ACHN (cell line): ENCODE measurements at regions not wholly inside any gene's neighbourhood (a gene's known extent, or its start where the extent isn't known, plus 50 kb on each side); places are given as distances from the start of the nearest gene placed in this dataset.
"Not testable (repeated sequence)": the region's sequence is repeated elsewhere in the genome, so short reads cannot be mapped to it uniquely, and the experiment has no call there.

ENCODE experiments used
- DNase-seq: peaks from one replicate; pipeline ENCODE4 v3.0.0-alpha.2; 2015
- in situ Hi-C: cut with HindIII; loops from 2 replicates; pipeline ENCODE4 v1.10.0; 2017; ENCODE audit warnings: low sequenced_read_pairs, low pct_ligation_motif_present, low pct_unique_long_range_greater_than_20kb

DNA sequence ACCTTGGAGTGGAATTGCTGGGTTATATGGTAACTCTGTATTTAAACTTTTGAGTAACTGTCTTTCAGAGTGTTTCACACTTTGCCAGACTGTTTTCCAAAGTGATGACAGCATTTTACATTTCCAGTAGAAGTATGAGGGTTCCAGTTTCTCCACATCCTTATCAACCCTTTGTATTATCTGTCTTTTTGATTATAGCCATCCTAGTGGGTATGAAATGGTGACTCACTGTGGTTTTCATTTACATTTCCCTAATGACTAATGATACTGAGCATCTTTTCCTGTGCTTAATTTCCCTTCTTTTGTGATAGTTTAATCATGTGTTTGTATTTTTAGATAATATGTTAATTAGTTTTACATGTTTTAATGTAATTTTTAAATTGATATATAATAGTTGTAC, 138.1 kb upstream of the DAZL start:
- in situ Hi-C loops, result no loop called here

DNA sequence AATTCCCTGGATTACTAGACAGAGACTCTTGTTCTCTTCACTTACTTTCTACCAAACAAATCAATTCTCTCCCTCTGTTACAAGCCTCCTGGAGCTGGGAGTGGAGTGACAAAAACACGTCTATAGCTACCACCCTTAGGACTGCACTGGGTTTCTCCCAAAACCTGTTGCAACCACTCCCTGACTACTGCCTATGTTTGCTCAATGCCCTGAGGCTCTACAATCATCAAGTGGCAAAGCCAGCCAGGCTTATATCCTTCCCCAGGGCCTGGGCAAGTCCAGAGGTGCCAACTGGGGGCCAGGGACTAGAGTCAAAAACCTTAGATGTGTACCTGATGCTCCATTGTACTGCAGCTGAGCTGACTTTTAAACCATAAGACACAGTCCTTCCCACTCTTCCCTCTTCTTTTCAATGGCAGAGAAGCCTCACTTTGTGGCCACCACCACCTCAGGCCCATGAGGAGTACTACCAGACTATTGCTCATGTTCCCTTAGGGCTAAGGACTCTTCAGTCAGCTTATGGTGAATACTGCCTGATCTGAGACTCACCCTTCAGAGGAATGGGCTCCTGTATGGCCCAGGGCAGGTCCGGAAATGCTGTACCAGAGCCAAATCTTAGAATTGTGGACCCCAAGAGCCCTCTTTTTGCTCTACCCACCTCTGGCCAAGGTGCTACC, 125.4 kb upstream of the PLCL2 start:
- in situ Hi-C loops, result no loop called here
- DNase-seq, result no peak

More for the DNA sequence above, 138.1 kb upstream of the DAZL start:
- DNase-seq, result no peak

DNA sequence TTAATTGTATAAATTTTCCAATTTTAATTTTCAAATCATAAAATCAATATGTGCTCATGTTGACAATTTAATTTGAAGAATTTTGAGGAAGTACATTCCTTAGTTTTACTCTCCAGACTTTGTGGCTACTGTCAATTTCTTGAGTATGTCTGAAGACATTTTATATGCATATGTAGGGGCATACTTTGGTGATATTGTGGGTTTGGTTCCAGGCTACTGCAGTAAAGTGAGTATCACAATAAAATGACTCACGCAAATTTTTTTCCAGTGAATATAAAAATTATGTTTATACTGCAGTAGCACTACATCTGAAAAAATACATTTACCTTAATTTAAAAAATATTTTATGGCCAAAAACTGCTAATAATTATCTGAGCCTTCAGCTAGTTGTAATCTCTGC, 123.2 kb upstream of the PLCL2 start:
- no peak for DNase-seq
- in situ Hi-C loops, result no loop called here

DNA sequence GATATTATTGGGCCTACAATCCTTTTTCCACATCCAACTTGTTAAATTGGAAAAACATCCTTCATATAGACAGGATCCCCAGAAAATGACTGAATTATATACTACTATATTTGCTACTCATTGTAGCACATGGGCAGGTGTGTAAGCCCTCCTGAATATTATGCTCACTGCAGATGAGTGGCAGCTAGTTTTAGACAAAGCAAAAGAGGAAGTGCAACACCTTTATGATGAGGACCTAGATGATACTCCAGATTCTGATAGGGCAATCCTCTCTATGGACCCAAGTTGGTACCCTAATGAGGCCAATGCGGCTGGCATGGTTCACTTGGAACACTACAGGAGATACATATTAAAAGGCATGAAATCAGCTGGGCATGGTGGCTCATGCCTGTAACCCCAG, 119.1 kb upstream of the PLCL2 start:
- DNase-seq, result no peak
- in situ Hi-C loops, result no loop called here

DNA sequence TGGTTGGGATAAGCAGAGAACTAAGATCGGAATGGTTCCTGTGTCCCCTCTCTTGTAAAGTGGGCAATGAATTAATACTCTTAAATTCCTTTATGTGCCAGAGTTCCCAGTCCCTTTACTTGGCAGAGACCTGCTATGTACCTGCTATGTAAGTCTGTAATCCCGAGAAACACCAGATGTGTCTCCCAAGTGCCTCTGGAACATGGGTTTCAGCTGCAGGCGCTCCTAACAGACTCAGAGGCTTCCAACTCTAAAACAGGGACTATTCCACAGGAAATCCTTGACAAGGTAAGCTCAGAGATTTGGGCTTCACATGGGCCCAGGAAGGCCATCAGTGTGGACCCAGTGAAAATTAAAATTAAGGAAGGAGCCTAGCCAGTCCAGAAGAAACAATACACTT, 117.7 kb upstream of the PLCL2 start:
- no peak for DNase-seq
- in situ Hi-C loops, result no loop called here

DNA sequence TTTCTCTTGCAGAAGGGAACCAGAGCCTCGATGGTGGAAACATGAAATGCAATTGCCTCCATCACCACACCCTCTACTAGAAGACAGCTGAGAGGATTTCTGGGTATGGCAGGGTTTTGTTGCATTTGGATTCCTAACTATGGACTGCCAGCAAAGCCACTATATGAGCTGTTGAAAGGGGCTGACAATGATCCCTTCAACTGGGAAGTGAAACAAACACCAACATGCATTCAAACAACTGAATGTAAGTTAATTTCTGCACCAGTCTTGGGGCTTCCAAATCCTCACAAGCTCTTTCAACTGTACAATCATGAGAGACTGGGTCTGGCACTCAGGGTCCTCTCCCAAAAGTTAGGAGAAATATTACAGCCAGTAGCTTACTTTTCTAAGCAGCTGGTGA, 116.7 kb upstream of the PLCL2 start:
- in situ Hi-C loops, result no loop called here
- DNase-seq, result no peak

DNA sequence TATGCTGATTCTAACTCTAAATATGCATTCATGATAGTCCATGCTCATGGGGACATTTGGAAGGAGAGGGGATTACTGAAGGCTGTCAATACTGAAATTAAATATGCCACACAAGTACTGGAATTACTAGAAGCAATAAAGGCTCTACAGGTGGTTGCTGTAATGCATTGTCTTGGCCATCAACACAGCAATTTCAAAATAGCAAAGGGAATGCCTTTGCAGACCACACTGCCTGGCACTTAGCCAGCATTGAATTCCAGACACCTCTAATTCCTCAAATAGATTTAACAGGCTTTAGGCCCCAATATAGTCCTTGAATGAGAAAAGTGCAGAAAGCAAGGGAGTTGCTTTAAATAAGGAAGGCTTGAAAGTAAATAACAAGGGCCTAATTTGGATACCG, 115.8 kb upstream of the PLCL2 start:
- in situ Hi-C loops, result no loop called here
- peak; percentile 46 for DNase-seq

DNA sequence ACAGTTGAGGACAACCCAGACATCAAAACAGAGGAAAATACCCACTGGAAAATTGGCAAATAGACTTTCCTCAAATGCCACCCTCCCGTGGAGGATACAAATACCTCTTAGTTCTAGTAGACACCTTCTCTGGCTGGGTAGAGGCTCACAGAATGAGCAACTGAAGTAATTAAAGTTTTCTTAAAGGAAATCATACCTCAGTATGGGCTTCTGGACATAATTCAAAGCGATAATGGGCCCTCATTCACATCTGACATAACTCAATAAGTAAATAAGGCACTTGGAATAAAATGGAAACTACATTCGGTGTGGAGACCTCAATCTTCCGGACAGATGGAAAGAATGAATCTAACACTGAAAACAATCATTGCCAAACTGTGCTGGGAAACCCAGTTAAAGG, 115.2 kb upstream of the PLCL2 start:
- in situ Hi-C loops, result no loop called here
- DNase-seq, result no peak

DNA sequence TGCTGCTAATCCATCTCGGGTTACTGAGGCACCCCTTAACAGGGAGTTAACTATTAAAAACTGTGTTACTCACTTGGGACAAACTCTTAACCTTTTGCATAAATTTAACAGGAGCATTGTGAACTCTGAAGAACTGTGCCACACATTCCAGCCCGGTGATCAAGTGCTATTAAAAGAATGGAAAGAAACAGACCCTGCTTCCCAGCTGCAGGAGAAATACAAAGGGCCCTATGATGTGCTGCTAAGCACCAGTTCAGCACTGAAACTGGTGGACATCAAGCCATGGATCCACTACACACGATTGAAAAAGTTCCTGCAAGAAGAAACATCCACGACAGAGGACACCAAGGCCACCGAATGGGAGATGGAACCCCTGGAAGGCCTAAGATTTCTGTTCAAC, 114.7 kb upstream of the PLCL2 start:
- DNase-seq, result peak; percentile 51
- in situ Hi-C loops, result no loop called here

DNA sequence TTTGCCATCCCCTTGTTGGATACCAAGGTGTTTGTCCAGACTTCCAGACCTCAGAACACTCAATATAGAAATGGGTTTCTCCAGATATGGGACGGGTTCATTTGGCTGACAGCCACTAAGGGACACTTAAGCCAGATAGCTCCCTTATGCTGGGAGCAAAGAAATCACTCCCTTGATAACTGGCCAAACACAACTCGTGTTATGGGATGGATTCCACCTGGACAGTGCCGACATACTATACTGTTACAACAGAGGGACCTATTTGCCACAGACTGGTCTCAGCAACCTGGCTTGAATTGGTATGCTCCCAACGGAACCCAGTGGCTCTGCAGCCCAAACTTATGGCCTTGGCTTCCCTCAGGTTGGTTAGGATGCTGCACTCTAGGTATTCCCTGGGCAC, 114.0 kb upstream of the PLCL2 start:
- in situ Hi-C loops, result no loop called here
- no peak for DNase-seq

DNA sequence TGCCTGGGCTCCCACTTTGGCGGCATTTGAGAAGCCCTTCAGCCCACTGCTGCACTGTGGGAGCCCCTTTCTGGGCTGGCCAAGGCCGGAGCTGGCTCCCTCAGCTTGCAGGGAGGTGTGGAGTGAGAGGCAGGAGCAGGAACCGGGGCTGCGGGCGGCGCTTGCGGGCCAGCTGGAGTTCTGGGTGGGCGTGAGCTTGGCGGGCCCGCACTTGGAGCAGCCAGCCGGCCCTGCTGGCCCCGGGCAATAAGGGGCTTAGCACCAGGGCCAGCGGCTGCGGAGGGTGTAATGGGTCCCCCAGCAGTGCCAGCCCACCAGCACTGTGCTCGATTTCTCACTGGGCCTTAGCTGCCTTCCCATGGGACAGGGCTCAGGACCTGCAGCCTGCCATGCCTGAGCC, 111.2 kb upstream of the PLCL2 start:
- DNase-seq, in situ Hi-C loops: not testable (repeated sequence)

DNA sequence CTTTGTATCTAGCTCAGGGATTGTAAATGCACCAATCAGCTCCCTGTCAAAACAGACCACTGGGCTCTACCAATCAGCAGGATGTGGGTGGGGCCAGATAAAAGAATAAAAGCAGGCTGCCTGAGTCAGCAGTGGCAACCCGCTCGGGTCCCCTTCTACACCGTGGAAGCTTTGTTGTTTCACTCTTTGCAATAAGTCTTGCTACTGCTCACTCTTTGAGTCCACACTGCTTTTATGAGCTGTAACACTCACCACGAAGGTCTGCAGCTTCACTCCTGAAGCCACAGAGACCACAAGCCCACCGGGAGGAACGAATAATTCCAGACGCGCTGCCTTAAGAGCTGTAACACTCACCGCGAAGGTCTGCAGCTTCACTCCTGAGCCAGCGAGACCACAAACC, 110.2 kb upstream of the PLCL2 start:
- in situ Hi-C loops, DNase-seq: not testable (repeated sequence)

DNA sequence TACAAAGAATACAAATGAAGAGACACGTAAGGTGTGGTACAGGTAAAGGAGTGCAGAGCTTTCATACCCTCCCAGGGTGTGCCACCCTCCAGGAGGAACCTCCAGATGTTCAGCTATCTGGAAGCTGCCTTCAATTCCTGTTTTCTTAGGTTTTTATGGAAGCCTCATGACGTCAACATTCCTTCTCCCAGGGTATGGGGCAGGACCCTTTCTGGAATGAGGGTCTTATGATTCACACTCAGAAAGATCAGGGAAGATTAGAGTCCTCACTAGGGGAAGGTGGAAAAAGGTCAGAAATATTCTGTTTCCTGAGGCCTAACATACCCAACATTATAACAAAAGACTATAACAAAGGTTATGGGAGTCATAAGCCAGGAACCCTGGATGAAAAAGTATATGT, 99.8 kb upstream of the PLCL2 start:
- in situ Hi-C loops, result no loop called here
- no peak for DNase-seq

DNA sequence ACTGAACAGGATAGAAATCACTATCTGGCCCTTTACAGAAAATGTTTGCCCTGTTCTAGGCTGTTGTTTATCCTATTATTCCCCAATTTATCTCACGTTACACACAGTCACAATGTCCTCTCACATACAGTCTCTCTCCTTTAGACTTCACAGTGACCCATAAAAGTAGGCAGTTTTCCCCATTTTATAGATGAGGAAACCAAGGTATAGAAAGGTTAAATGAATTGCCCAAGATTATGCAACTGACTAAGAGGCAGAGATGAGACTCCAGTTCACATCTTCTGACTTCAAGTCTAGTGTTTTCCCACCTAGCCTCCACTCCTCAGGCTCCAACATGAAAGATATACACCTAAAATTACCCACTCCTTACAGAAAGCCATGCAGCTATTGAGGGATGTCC, 99.3 kb upstream of the PLCL2 start:
- DNase-seq, result no peak
- in situ Hi-C loops, result no loop called here

DNA sequence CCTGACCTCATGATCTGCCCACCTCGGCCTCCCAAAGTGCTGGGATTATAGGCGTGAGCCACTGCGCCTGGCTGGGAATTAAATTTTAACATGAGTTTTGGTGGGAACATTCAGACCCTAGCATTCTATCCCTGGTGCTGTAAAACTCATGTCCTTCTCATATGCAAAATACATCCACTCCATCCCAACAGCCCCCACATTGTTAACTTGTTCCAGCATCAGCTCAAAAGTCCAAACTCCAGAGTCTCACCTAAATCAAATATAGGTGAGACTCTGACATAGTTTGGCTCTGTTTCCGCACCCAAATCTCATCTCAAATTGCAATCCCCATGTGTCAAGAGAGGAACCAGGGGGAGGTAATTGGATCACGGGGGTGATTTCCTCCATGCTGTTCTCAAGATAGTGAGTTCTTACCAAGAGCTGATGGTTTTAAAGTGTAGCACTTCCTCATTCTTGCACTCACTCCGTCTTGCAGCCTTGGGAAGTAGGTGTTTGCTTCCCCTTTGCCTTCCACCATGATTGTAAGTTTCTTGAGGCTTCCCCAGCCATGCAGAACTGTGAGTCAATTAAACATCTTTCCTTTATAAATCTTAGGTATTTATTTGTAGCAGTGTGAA, 96.2 kb upstream of the PLCL2 start:
- no peak for DNase-seq
- in situ Hi-C loops, result no loop called here

DNA sequence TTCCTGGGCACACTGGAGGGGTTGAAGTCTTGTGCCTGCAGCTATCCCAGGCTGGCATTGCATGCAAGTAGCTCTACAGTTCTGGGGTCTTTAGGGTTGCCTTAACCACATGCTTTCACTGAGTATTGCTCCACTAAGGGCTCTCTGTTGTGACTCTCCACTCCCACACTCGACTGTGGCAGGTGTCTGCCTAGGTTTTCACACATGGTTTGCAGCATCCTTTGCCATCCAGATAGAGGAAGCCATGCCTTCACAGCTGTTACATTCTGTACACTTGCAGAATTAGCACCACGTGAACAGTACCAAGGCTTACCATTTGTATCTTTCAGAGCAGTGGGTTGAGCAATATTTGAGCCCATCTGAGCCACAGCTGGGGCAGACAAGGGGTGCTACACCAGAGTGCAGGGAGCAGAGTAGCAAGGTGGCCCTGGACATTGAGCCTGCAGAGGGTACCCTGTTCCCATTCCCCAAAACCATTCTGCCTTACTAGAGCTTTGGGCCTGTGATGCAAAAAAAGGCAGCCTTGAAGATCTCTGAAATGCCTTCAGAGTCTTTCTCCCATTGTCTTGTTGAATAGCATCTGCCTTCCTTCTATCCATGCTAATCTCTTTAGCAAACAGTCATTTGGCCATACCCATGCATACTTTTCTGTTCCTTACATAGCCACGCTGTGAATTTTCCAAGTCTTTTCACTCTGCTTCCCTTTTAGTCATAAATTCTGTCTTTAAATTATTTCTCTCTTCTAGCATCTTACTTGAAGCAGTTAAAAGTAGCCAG, 95.2 kb upstream of the PLCL2 start:
- in situ Hi-C loops, result no loop called here

DNA sequence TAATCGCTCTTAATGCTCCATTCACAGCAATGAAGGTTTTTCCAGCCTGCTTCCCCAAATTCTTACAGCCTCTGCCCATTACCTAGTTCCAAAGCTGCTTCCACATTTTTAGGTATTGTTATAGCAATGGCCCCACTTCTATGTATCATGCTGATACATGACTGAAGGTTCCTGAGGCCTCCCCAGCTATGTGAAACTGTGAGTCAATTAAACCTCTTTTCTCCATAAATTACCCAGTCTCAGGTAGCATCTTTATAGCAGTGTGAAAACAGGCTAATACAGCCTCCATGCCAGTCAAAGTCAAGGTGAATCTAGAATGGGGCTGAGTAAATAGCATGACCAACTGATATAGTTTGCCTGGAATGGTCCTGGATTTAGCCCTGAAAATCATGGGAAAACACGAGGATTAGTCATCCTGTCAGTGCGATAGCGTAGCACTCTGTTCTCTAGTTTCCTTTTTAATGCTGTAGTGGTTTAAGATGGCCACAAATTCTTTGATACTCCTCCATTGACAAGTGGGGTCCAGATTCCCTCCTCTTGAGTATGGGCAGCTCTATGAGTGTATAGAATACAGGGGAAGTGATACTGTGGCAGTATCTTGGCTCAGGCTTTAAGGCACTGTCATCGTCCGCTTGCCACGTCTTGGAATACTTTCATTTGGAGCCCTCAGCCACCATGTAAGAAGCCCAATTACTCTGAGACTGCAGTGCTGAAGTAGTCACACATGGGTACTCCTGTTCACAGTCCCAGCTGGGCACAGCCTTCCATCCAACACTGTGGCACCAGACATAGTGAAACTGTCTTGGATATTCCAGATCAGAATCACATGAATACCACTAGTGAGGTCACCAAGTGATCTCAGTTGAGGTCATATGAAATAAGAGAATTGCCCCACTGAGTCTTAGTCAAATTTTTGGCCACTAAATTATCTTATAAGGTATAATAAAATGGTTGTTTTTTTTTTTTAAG, 94.0 kb upstream of the PLCL2 start:
- in situ Hi-C loops, result no loop called here
- DNase-seq, result no peak

More for the DNA sequence above, 95.2 kb upstream of the PLCL2 start:
- DNase-seq, result no peak

DNA sequence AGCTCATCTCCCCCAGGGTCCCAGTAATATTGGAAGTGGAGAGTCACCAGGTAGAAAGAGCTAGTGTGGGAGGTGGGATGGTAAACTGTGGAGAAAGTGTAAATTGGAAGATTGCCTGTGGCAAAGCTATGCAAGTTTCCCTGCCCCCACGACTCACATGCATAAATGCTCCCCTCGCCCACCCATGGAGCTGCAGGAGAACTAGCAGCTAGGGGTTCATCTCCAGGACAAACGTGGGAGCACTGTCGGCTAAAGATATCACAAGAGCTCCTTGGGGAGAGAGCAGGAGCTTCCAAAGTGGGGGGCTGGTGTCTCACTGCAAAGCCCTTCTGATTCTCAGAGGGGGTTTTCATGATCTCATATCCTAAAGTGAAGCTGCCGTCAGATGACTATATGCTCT, 91.4 kb upstream of the PLCL2 start:
- in situ Hi-C loops, result no loop called here
- DNase-seq, result no peak

DNA sequence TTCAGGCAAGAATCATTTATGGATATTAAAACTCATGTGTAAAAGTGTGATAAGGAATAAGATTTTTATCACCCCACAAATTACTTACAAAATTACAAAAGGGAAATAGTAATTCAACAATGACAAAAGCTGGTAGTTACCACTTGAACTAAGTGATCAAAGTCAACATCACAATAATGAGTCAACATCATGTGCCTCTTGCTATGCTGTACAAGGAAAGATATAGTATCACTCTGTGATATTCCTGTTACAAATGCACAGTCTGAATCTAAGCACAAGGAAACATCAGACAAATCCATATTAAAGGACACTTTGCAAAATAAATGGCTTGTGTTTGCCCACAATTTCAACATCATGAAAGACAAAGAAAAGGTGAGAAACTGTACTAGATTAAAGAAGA, 90.5 kb upstream of the PLCL2 start:
- in situ Hi-C loops, result no loop called here
- no peak for DNase-seq
